WERI-Rb-1 (cell line): ENCODE measurements at regions not wholly inside any gene's neighbourhood (a gene's known extent, or its start where the extent isn't known, plus 50 kb on each side); places are given as distances from the start of the nearest gene placed in this dataset.

Source experiments
- DNase-seq: peaks from one replicate; pipeline ENCODE4 v3.0.0-alpha.2; 2020
- H3K27ac ChIP-seq: fragments of 250-450 bp; sonication (Bioruptor Pico); 2 replicates; pipeline ENCODE4 v1.5.1; 2020; ENCODE audit warnings: mild to moderate bottlenecking, moderate library complexity
- H3K27me3 ChIP-seq: fragments of 250-450 bp; sonication (Bioruptor Pico); 2 replicates; pipeline ENCODE4 v1.5.1; 2021; ENCODE audit warnings: mild to moderate bottlenecking, low read depth, moderate library complexity; ENCODE audit not compliant: insufficient read depth, severe bottlenecking
- H3K36me3 ChIP-seq: fragments of 250-450 bp; sonication (Bioruptor Pico); 2 replicates; pipeline ENCODE4 v1.5.1; 2020; ENCODE audit warnings: mild to moderate bottlenecking, moderate library complexity
- H3K4me3 ChIP-seq: 2 replicates; pipeline ENCODE4 v1.5.1; 2011; ENCODE audit warnings: low read depth, mild to moderate bottlenecking, control low read depth, low read length
- H3K9me3 ChIP-seq: fragments of 250-450 bp; sonication (Bioruptor Pico); 2 replicates; pipeline ENCODE4 v1.5.1; 2021; ENCODE audit warnings: mild to moderate bottlenecking, moderate library complexity; ENCODE audit not compliant: severe bottlenecking
- TF ChIP-seq, protein P1 (sequence below): IDR thresholded peaks from 2 replicates; pipeline ENCODE4 v1.5.1; 2011; ENCODE audit warnings: low read depth, mild to moderate bottlenecking, control low read depth, inconsistent platforms, low read length

DNA sequence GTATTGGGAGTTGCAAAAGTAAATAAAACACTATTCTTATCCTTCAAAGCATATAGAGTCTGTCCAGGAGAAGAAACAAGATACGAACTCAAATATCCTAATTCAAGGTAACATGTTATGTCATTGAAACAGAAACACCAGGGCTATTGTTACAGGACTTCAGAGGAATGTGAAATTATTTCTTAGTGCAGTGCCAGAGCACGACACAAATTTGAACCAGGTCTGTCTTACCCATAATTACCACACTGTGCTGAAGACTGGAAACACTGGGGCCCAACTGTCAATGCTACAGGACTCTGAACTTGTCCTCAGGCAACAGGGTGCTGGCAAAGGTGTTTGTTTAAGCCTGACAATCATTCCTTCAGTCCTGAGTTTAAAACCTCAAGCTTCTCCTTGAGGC, 633.6 kb upstream of the UBE2E2 start:
- Histone ChIP-seq H3K4me3 (no peak overlapping the region), H3K27me3 (no peaks in the 10 kb centered on the region), H3K27ac (no peak overlapping the region), H3K36me3 (no peaks in the 10 kb centered on the region), H3K9me3 (no peaks in the 10 kb centered on the region)
- TF ChIP-seq, protein P1, sequence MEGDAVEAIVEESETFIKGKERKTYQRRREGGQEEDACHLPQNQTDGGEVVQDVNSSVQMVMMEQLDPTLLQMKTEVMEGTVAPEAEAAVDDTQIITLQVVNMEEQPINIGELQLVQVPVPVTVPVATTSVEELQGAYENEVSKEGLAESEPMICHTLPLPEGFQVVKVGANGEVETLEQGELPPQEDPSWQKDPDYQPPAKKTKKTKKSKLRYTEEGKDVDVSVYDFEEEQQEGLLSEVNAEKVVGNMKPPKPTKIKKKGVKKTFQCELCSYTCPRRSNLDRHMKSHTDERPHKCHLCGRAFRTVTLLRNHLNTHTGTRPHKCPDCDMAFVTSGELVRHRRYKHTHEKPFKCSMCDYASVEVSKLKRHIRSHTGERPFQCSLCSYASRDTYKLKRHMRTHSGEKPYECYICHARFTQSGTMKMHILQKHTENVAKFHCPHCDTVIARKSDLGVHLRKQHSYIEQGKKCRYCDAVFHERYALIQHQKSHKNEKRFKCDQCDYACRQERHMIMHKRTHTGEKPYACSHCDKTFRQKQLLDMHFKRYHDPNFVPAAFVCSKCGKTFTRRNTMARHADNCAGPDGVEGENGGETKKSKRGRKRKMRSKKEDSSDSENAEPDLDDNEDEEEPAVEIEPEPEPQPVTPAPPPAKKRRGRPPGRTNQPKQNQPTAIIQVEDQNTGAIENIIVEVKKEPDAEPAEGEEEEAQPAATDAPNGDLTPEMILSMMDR = no peak
- no peak for DNase-seq

DNA sequence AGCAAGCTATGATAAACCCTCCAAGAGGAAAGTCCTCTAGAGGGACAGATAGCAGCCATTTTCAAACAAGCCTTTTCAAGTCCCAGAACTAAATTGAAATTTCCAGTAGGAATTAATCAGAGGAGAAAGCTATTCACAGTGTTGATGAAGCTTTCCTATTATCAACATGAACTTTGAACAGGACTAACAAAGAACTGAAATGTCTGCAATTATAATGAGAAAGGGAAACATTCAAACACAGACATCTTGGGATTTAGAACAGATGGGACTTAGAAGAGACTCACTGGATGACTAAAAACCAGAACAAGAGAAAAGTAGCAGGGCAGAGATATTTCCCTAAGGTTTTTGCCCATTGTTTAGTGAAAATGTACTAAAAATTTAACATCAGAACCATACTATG, 622.1 kb upstream of the UBE2E2 start:
- Histone ChIP-seq H3K27ac (no peak overlapping the region), H3K36me3 (no peaks in the 10 kb centered on the region), H3K27me3 (no peaks in the 10 kb centered on the region), H3K9me3 (no peaks in the 10 kb centered on the region), H3K4me3 (no peak overlapping the region)
- TF ChIP-seq, protein P1 = no peak
- DNase-seq = no peak

DNA sequence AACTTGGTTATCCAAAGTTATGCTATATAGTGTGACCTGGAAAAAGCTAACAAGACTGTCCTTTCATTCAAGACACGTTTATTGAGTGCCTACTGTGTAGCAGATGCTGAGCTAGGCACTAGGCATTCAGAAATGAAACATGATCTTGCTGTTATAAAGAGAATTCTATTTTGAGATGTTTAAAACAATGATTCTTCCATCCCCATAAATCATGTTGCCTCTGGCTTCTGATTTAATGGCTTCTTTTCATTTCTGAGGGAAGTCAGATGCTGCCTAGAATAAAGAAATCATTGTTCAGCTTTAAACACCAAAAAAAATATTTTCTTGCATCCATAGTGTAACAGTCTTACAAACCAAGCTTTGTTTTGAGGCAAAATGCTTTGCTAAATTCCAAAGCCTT, 620.9 kb upstream of the UBE2E2 start:
- TF ChIP-seq, protein P1 = no peak

DNA sequence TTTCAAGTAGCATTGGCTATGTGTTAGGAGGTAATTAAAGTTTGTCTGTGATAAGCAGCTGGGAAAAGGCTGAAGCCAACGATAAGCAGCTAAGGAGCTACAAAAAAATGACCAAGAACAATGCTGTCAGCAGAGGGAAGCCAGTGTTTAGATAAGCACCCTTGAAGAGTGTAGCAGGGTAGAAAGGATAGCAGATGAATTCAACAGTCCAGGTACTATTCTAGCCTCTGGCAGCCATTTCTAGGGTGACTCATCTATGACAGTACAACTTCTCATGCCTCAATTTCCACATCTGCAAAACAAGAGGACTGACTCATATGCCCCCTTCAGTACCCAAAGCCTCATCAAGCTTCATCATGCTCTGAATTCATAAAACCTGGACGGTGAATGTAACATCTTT, 617.6 kb upstream of the UBE2E2 start:
- H3K4me3 ChIP-seq = no peak overlapping the region
- no peaks in the 10 kb centered on the region for H3K9me3 ChIP-seq
- H3K27ac ChIP-seq = no peak overlapping the region
- no peaks in the 10 kb centered on the region for H3K36me3 ChIP-seq
- TF ChIP-seq, protein P1 = no peak
- H3K27me3 ChIP-seq = no peaks in the 10 kb centered on the region
- no peak for DNase-seq

More for the DNA sequence above, 620.9 kb upstream of the UBE2E2 start:
- no peak overlapping the region for H3K4me3 ChIP-seq
- H3K27ac ChIP-seq = no peak overlapping the region
- DNase-seq = no peak
- no peaks in the 10 kb centered on the region for H3K9me3 ChIP-seq
- no peaks in the 10 kb centered on the region for H3K36me3 ChIP-seq
- H3K27me3 ChIP-seq = no peaks in the 10 kb centered on the region

DNA sequence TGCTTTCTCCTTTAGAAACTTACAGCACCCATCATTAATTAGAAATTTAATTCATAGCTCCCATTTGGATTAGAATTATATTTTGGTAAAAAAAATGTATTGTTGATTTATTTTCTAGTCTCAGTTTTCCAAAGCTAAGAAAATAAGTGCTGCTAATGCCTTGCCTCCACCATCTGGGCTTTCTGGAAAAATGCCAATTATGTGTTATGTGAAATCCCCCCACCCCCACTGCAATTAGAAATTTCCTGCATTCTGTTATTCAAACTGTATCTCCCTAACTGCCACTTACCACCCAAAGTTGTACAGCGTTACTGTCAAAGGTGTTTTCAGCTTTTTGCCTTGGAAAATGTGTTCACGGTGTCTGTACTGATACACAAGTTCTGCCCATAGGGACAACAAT, 617.2 kb upstream of the UBE2E2 start:
- Histone ChIP-seq H3K9me3 (no peaks in the 10 kb centered on the region), H3K4me3 (no peak overlapping the region), H3K36me3 (no peaks in the 10 kb centered on the region), H3K27ac (no peak overlapping the region), H3K27me3 (no peaks in the 10 kb centered on the region)
- DNase-seq = no peak
- TF ChIP-seq, protein P1 = no peak

DNA sequence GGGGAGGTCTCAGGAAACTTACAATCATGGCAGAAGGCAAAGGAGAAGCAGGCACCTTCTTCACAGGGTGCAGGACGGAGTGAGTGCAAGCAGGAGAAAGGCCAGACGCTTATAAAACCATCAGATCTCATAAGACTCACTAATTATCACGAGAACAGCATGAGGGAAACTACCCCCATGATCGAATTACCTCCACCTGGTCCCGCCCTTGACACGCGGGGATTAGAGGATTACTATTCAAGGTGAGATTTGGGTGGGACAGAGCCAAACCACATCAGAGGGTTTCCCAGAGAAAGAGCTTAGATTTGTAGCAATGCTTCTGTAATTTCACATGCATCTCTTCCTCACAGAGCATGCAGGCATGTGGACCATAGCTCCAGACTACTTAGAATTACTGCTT, 615.7 kb upstream of the UBE2E2 start:
- Histone ChIP-seq H3K4me3 (peak overlapping the region; percentile 27), H3K27ac (peak overlapping the region; percentile 10; the same call in 1 of the 2 replicates), H3K27me3 (no peaks in the 10 kb centered on the region), H3K36me3 (no peaks in the 10 kb centered on the region), H3K9me3 (no peaks in the 10 kb centered on the region)
- TF ChIP-seq, protein P1 = no peak
- peak; percentile 58 for DNase-seq
